ENCODE measurements at regions not wholly inside any gene's neighbourhood (a gene's known extent, or its start where the extent isn't known, plus 50 kb on each side); places are given as distances from the start of the nearest gene placed in this dataset.

DNA sequence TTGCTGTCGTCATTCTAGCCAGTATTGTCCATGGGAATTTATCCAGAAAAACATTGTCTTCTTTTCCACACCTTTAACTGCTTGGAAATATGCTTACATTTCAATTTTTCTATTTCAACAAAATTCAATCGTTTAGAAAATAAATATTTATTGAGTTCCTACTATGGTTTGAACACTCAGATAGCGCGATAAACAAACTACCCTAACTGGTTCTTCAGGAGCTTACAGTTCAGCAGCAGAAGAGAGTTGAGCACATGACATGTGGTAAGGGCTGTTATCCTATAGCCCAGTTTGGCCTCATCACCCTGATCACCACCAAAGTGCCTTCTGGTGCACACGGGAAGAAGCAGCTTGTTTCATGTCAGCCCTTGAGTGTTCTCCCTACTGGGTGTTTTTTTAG is 375.2 kb upstream of the SMIM21 start:
- Histone ChIP-seq H3K36me3 (ENCODE audit: control insufficient read depth, insufficient read depth, low read length) (no peaks in the 10 kb centered on the region), H3K4me1 (ENCODE audit: control insufficient read depth, insufficient read depth, low read length) (no peaks in the 10 kb centered on the region), H3K27me3 (ENCODE audit: control insufficient read depth, insufficient read depth, low read length, poor library complexity, severe bottlenecking) (no peaks in the 10 kb centered on the region), H3K9ac (ENCODE audit: extremely low read depth, low read length, poor library complexity, severe bottlenecking) (no peak overlapping the region), H3K27ac (ENCODE audit: low read depth, low read length) (no peak overlapping the region), H3K4me3 (ENCODE audit: low read length) (no peak overlapping the region), H3K9me3 (ENCODE audit: control insufficient read depth, low read length) (no peaks in the 10 kb centered on the region)
- no peaks in the 10 kb centered on the region for H3K27me3 Mint-ChIP-seq (ENCODE audit: insufficient read depth)
- TF ChIP-seq, protein P1, sequence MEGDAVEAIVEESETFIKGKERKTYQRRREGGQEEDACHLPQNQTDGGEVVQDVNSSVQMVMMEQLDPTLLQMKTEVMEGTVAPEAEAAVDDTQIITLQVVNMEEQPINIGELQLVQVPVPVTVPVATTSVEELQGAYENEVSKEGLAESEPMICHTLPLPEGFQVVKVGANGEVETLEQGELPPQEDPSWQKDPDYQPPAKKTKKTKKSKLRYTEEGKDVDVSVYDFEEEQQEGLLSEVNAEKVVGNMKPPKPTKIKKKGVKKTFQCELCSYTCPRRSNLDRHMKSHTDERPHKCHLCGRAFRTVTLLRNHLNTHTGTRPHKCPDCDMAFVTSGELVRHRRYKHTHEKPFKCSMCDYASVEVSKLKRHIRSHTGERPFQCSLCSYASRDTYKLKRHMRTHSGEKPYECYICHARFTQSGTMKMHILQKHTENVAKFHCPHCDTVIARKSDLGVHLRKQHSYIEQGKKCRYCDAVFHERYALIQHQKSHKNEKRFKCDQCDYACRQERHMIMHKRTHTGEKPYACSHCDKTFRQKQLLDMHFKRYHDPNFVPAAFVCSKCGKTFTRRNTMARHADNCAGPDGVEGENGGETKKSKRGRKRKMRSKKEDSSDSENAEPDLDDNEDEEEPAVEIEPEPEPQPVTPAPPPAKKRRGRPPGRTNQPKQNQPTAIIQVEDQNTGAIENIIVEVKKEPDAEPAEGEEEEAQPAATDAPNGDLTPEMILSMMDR (conservative IDR thresholded peaks at IDR 0.05), result no peak
- H3K27ac Mint-ChIP-seq, result no peak overlapping the region
- WGBS, 2 experiments (ENCODE audit: insufficient coverage in 1 of 2, insufficient read length in 1 of 2), result 86 to 96% methylated on average over 1 to 5 of the region's 5 CpGs
- no peaks in the 10 kb centered on the region for H3K36me3 Mint-ChIP-seq (ENCODE audit: low read depth)
- DNase-seq, result no peak
- H3K4me3 Mint-ChIP-seq, result no peak overlapping the region
- no peaks in the 10 kb centered on the region for H3K9me3 Mint-ChIP-seq
- peaks cover 5% of the 10 kb centered on the region for H3K4me1 Mint-ChIP-seq

GRCh38 chr18:75801178-75801577 is 373.7 kb upstream of the SMIM21 start:
- H3K4me1 ChIP-seq (ENCODE audit: control insufficient read depth, insufficient read depth, low read length), result no peaks in the 10 kb centered on the region
- no peak overlapping the region for H3K4me3 ChIP-seq (ENCODE audit: low read length)
- TF ChIP-seq, protein P1 (conservative IDR thresholded peaks at IDR 0.05), result no peak
- H3K27ac ChIP-seq (ENCODE audit: low read depth, low read length), result no peak overlapping the region
- no peaks in the 10 kb centered on the region for H3K36me3 ChIP-seq (ENCODE audit: control insufficient read depth, insufficient read depth, low read length)
- H3K36me3 Mint-ChIP-seq (ENCODE audit: low read depth), result no peaks in the 10 kb centered on the region
- no peak for DNase-seq
- H3K4me1 Mint-ChIP-seq, result peaks cover 5% of the 10 kb centered on the region
- no peaks in the 10 kb centered on the region for H3K9me3 ChIP-seq (ENCODE audit: control insufficient read depth, low read length)
- no peaks in the 10 kb centered on the region for H3K9me3 Mint-ChIP-seq
- H3K27ac Mint-ChIP-seq, result no peak overlapping the region
- no peaks in the 10 kb centered on the region for H3K27me3 Mint-ChIP-seq (ENCODE audit: insufficient read depth)
- H3K4me3 Mint-ChIP-seq, result no peak overlapping the region
- WGBS, 2 experiments (ENCODE audit: insufficient coverage in 1 of 2, insufficient read length in 1 of 2), result 92% methylated on average over 8 to 11 of the region's 12 CpGs
- no peak overlapping the region for H3K9ac ChIP-seq (ENCODE audit: extremely low read depth, low read length, poor library complexity, severe bottlenecking)
- H3K27me3 ChIP-seq (ENCODE audit: control insufficient read depth, insufficient read depth, low read length, poor library complexity, severe bottlenecking), result no peaks in the 10 kb centered on the region

- DNase-seq, result no peak
- Histone ChIP-seq H3K36me3 (ENCODE audit: control insufficient read depth, insufficient read depth, low read length) (no peaks in the 10 kb centered on the region), H3K9ac (ENCODE audit: extremely low read depth, low read length, poor library complexity, severe bottlenecking) (no peak overlapping the region), H3K27ac (ENCODE audit: low read depth, low read length) (no peak overlapping the region), H3K4me1 (ENCODE audit: control insufficient read depth, insufficient read depth, low read length) (no peaks in the 10 kb centered on the region), H3K9me3 (ENCODE audit: control insufficient read depth, low read length) (no peaks in the 10 kb centered on the region), H3K27me3 (ENCODE audit: control insufficient read depth, insufficient read depth, low read length, poor library complexity, severe bottlenecking) (no peaks in the 10 kb centered on the region), H3K4me3 (ENCODE audit: low read length) (no peak overlapping the region)
- TF ChIP-seq, protein P1 (conservative IDR thresholded peaks at IDR 0.05), result no peak
- Mint-ChIP-seq H3K9me3 (no peaks in the 10 kb centered on the region), H3K27me3 (ENCODE audit: insufficient read depth) (no peaks in the 10 kb centered on the region), H3K36me3 (ENCODE audit: low read depth) (no peaks in the 10 kb centered on the region), H3K27ac (no peak overlapping the region), H3K4me3 (no peak overlapping the region), H3K4me1 (peaks cover 5% of the 10 kb centered on the region)
- 95 to 97% methylated on average over 6 of the region's 6 CpGs for WGBS, 2 experiments (ENCODE audit: insufficient coverage in 1 of 2, insufficient read length in 1 of 2)
Measured at GRCh38 chr18:75800331-75800648, 372.8 kb upstream of the SMIM21 start.

Data from endodermal cell (in vitro differentiated cells).